Suppressor macrophage treated with lipopolysaccharide for 1 hour (primary cell): ENCODE measurements at regions not wholly inside any gene's neighbourhood (a gene's known extent, or its start where the extent isn't known, plus 50 kb on each side); places are given as distances from the start of the nearest gene placed in this dataset.
"Not testable (repeated sequence)": the region's sequence is repeated elsewhere in the genome, so short reads cannot be mapped to it uniquely, and the experiment has no call there.

ENCODE experiments used
- DNase-seq, 3 donors: peaks; one replicate each; pipeline ENCODE4 v3.0.0-alpha.2; 2020 to 2022

- DNase-seq, result peak; percentile 41 to 50 (median 43)
Observed at GRCh38 chr1:203559523-203559922, 65.6 kb downstream of the OPTC start.

- not testable (repeated sequence) for DNase-seq
Observed at GRCh38 chr1:203561761-203562160, 64.9 kb upstream of the ATP2B4 start.

DNA sequence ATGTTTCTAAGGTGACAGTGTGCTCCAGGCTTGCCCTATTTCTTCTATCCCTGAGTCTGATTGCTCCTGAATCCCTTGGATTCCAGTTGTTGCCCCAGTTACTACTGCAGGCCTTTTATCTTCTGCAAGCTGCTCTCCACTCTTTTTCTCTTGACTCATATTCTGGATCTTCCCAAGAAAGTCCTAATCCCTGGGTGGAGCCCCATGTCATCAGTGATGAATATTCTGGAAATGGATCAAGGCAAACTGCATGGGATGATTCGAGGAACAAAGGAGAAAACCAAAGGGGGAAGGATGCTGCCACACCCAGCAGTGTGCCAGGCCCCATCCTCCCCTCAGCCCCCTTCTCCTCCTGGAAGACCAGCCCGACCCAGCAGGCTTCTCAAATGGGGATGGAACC, 63.3 kb upstream of the ATP2B4 start:
- DNase-seq, result no peak

- DNase-seq, result no peak
Observed at GRCh38 chr1:203564024-203564423, 62.6 kb upstream of the ATP2B4 start.

- no peak for DNase-seq
Observed at GRCh38 chr1:203565049-203565448, 61.6 kb upstream of the ATP2B4 start.

GRCh38 chr1:203565981-203566380, 60.7 kb upstream of the ATP2B4 start:
- DNase-seq, result no peak

- DNase-seq, result not testable (repeated sequence)
Observed at GRCh38 chr1:203566966-203567365, 59.7 kb upstream of the ATP2B4 start.

GRCh38 chr1:203567596-203567995, 59.0 kb upstream of the ATP2B4 start:
- DNase-seq, result no peak

DNA sequence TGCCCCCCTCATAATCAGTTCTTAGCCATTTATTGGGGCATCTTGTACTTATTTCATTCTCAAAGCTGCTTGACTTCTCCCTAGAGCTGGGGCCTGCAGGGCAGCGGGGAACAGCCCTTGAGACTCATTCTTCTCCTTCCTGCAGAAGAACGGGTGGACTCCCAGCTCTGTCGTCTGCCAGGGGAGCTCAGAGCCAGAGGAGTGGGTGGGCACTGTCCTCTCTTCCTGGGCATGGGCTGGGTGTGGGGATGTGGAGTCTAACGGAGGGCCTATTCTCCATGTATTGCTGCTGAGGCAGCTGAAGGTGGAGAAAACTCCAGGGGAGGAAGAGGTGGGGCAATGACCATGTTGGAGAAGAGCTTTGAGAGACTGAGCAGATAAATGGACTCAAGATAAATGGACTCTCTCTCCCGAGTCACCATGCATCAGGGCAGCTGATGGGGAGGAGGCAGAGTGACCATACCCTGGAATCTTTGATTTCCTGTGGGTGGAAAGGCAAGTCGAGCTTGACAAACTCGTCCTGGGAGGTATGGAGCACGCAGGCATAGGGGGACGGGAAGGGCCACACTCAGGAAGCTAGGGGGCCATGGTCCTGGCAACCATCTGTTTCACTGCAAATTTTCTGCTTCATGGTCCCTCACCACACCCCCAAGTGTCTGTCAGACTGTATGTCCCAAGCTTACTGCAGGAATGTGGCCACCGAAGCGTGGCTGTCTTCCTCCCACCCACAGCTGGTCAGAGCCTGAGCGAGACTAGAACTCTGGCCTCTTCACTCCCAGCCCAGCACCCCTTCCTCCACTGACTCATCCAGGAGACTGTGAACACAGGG, 56.9 kb upstream of the ATP2B4 start:
- no peak for DNase-seq

GRCh38 chr1:203570805-203571204, 55.8 kb upstream of the ATP2B4 start:
- no peak for DNase-seq

DNA sequence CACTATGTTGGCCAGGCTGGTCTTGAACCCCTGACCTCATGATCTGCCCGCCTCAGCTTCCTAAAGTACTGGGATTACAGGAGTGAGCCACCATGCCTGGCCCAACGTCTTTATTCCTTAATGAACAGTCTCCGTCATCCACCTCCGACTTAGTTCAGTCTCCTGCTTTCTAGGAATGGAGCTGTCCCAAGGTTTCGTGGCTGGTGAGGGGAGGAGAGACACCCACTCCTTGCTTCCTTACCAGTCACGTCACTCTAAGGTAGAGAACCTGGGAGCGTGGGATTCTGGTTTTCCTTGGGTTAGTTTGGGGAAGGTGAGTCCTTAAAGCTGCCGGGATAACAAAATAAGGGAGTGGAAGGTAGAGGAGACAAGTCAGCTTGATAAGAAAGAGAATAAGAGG, 55.0 kb upstream of the ATP2B4 start:
- DNase-seq, result no peak

- no peak for DNase-seq
Observed at GRCh38 chr1:203572134-203572625, 54.5 kb upstream of the ATP2B4 start.

DNA sequence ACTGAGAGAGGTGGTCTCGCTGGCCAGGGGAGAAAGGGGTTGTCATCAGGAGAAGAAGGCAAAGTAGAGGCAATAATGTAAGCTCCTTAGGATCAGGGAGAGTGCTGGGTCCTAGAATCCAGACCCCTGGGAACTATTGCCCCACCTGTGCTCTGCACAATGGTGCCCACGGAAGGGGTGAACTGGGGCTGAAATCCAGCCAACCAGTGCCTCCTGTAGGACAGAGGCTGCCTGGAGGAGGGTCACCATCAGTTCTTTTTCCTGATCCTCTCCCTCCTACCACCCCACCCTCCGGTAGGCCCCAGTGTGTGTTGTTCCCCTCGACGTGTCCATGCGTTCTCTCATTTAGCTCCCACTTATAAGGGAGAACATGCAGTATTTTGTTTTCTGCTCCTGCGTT, 52.9 kb upstream of the ATP2B4 start:
- DNase-seq, result no peak
